IMR-90 (cell line): ENCODE measurements at regions not wholly inside any gene's neighbourhood (a gene's known extent, or its start where the extent isn't known, plus 50 kb on each side); places are given as distances from the start of the nearest gene placed in this dataset.

Experiments used
- ATAC-seq: fragments of 200-7000 bp; cut with Tn5 transposase; 2 replicates; pipeline ENCODE4 v1.9.1; 2020; ENCODE audit warnings: low read depth, mild to moderate bottlenecking, moderate library complexity
- BruUV-seq: library from RNA; stranded (reverse); fragments of 400-500 nt; replicated peaks from 2 replicates; lab custom pipeline; 2021; lab: Mats Ljungman, UMichigan
- CTCF ChIA-PET: fragments of 300-600 bp; formaldehyde crosslinking; extraction: SDS; loops from one replicate; lab custom pipeline; 2021; ENCODE audit warnings: antibody characterized with exemption; lab: Yijun Ruan, JAX
- POLR2A ChIA-PET: fragments of 300-600 bp; sonication (Branson Sonifier 250); formaldehyde crosslinking; loops from one replicate; lab custom pipeline; 2022; ENCODE audit warnings: antibody characterized with exemption; ENCODE audit not compliant: unreplicated experiment; lab: Charles Lee
- DNase-seq: peaks from one replicate; pipeline ENCODE4 v3.0.0; 2013
- H2AFZ ChIP-seq: replicated peaks from 2 replicates; pipeline ENCODE3; 2013; ENCODE audit warnings: low read length, mild to moderate bottlenecking; ENCODE audit not compliant: poor library complexity
- H2AK5ac ChIP-seq: 2 replicates; pipeline ENCODE4 v1.6.1; 2013; ENCODE audit warnings: low read depth, low read length, inconsistent platforms
- H2AK9ac ChIP-seq: replicated peaks from 2 replicates; pipeline ENCODE3; 2013; ENCODE audit warnings: mild to moderate bottlenecking, low read depth, low read length, moderate library complexity; ENCODE audit not compliant: poor library complexity
- H2BK120ac ChIP-seq: 2 replicates; pipeline ENCODE4 v1.6.1; 2013; ENCODE audit warnings: low read depth, low read length, inconsistent platforms
- H2BK15ac ChIP-seq: 3 replicates; pipeline ENCODE4 v1.6.1; 2013; ENCODE audit warnings: low read depth, low read length, inconsistent platforms
- H2BK20ac ChIP-seq: 2 replicates; pipeline ENCODE4 v1.6.1; 2013; ENCODE audit warnings: low read depth, mild to moderate bottlenecking, inconsistent platforms, low read length, moderate library complexity
- H2BK5ac ChIP-seq: 2 replicates; pipeline ENCODE4 v1.6.1; 2013; ENCODE audit warnings: mild to moderate bottlenecking, low read depth, low read length, inconsistent platforms; ENCODE audit not compliant: poor library complexity, severe bottlenecking
- H3K14ac ChIP-seq: replicated peaks from 2 replicates; pipeline ENCODE4 v1.6.1; 2013; ENCODE audit warnings: low read depth, low read length, inconsistent platforms
- H3K18ac ChIP-seq: 2 replicates; pipeline ENCODE4 v1.6.1; 2013; ENCODE audit warnings: low read depth, low read length, control low read depth
- H3K23ac ChIP-seq: 2 replicates; pipeline ENCODE4 v1.6.1; 2013; ENCODE audit warnings: low read depth, low read length, inconsistent platforms
- H3K27ac ChIP-seq: 2 replicates; pipeline ENCODE4 v1.5.1; 2013; ENCODE audit warnings: mild to moderate bottlenecking, control low read depth, low read length; ENCODE audit not compliant: insufficient read depth
- H3K27me3 ChIP-seq: 2 replicates; pipeline ENCODE4 v1.6.1; 2013; ENCODE audit warnings: low read length; ENCODE audit not compliant: control insufficient read depth, insufficient read depth
- H3K36me3 ChIP-seq: 2 replicates; pipeline ENCODE4 v1.6.1; 2013; ENCODE audit warnings: low read length, mixed read lengths; ENCODE audit not compliant: control insufficient read depth, insufficient read depth
- H3K4ac ChIP-seq: 2 replicates; pipeline ENCODE4 v1.6.1; 2013; ENCODE audit warnings: low read depth, low read length, inconsistent platforms
- H3K4me1 ChIP-seq: 2 replicates; pipeline ENCODE4 v1.6.1; 2013; ENCODE audit warnings: low read length, mixed read lengths; ENCODE audit not compliant: control insufficient read depth, insufficient read depth
- H3K4me2 ChIP-seq: 2 replicates; pipeline ENCODE4 v1.6.1; 2013; ENCODE audit warnings: low read depth, mild to moderate bottlenecking, control low read depth, low read length, moderate library complexity
- H3K4me3 ChIP-seq: 2 replicates; pipeline ENCODE4 v1.5.1; 2013; ENCODE audit warnings: low read depth, mild to moderate bottlenecking, control low read depth, low read length, moderate library complexity; ENCODE audit not compliant: insufficient read depth
- H3K56ac ChIP-seq: 2 replicates; pipeline ENCODE4 v1.6.1; 2013; ENCODE audit warnings: low read length, inconsistent platforms; ENCODE audit not compliant: insufficient read depth; ENCODE audit errors: extremely low read depth
- H3K79me1 ChIP-seq, 2 experiments: 2 replicates each; pipeline ENCODE4 v1.6.1; 2013; ENCODE audit warnings: low read length in 2 of 2, inconsistent platforms in 1 of 2, low read depth in 1 of 2
- H3K9ac ChIP-seq: 2 replicates; pipeline ENCODE4 v1.6.1; 2013; ENCODE audit warnings: low read depth, low read length, control low read depth
- H3K9me1 ChIP-seq: 2 replicates; pipeline ENCODE4 v1.6.1; 2013; ENCODE audit warnings: low read length, inconsistent platforms; ENCODE audit not compliant: insufficient read depth
- H3K9me3 ChIP-seq: 2 replicates; pipeline ENCODE4 v1.6.1; 2013; ENCODE audit warnings: low read length; ENCODE audit not compliant: control insufficient read depth, insufficient read depth
- H4K20me1 ChIP-seq: 2 replicates; pipeline ENCODE4 v1.6.1; 2013; ENCODE audit warnings: low read length, inconsistent platforms; ENCODE audit not compliant: insufficient read depth
- H4K5ac ChIP-seq: 2 replicates; pipeline ENCODE4 v1.6.1; 2013; ENCODE audit warnings: mild to moderate bottlenecking, low read depth, low read length, control low read depth
- H4K8ac ChIP-seq, 2 experiments: 2 replicates each; pipeline ENCODE4 v1.6.1; 2013; ENCODE audit warnings: low read depth in 2 of 2, low read length in 2 of 2, control low read depth in 1 of 2, inconsistent platforms in 1 of 2
- H4K91ac ChIP-seq: 2 replicates; pipeline ENCODE4 v1.6.1; 2013; ENCODE audit warnings: low read depth, low read length, inconsistent platforms; ENCODE audit not compliant: insufficient read depth
- FOS ChIP-seq: fragments of 150-350 bp; IDR thresholded peaks from 2 replicates; pipeline ENCODE4 v1.6.1; 2016; ENCODE audit warnings: low read depth, low read length
- MAFK ChIP-seq: IDR thresholded peaks from 2 replicates; pipeline ENCODE4 v1.6.1; 2012; ENCODE audit warnings: low read depth, low read length, improper control_type of control experiment
- POLR2A ChIP-seq: IDR thresholded peaks from 2 replicates; pipeline ENCODE4 v1.6.1; 2012; ENCODE audit warnings: mild to moderate bottlenecking, low read depth, low read length
- RFX5 ChIP-seq: IDR thresholded peaks from 2 replicates; pipeline ENCODE4 v1.8.0; 2012; ENCODE audit warnings: low read depth, mild to moderate bottlenecking, low read length, moderate library complexity
- WGBS, 2 experiments: methylation state at CpG; one replicate each; pipeline versions ENCODE4 v1.1.5 to v1.1.7; 2013; ENCODE audit warnings: missing lambda C conversion rate in 2 of 2; ENCODE audit not compliant: insufficient read length in 1 of 2; ENCODE audit errors: extremely low coverage in 2 of 2; 5-methylcytosine and 5-hydroxymethylcytosine counted together
- dilution Hi-C: fragments of 300-500 bp; cut with HindIII; formaldehyde crosslinking; loops from one replicate; pipeline ENCODE4 v1.14.3; 2018; ENCODE audit warnings: low sequenced_read_pairs; ENCODE audit not compliant: unreplicated experiment
- in situ Hi-C: fragments of 300-500 bp; cut with MboI; formaldehyde crosslinking; loops from 3 replicates; pipeline ENCODE4 v1.14.3; 2019; ENCODE audit warnings: low sequenced_read_pairs, inconsistent platforms, mixed read lengths
- intact Hi-C: fragments of 100-400 bp; cut with micrococcal nuclease; formaldehyde crosslinking; loops from 2 replicates; pipeline ENCODE4 v1.10.0; 2022
- TF ChIP-seq, protein P1 (sequence below): conservative IDR thresholded peaks from 2 replicates; pipeline ENCODE4 v1.5.1; 2012; ENCODE audit warnings: mild to moderate bottlenecking, low read depth, low read length, improper control_type of control experiment
- TF ChIP-seq, protein P2 (sequence below): fragments of 150-350 bp; IDR thresholded peaks from 2 replicates; pipeline ENCODE4 v1.6.1; 2016; ENCODE audit warnings: low read depth, mild to moderate bottlenecking, low read length, moderate library complexity, borderline replicate concordance

DNA sequence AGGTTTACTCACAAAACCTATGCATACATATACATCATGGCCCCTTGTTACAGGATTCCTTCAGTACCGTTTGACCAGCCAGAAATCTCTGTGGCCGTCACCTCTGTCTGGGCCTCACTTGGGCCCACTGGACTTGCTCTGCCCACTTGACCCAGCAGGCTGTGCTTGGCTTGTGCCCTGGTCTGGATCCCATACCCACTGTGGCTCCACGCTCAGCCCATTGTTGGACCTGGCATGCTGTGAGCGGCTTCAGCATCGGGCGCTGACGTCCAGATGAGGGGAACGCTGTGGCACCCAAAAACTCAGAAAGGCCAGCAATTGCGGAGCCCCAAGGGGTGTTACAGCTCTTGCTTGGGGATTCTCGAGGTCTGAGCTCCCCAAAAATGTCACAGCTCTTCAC, 733.6 kb downstream of the PLOD2 start:
- Histone ChIP-seq H3K14ac (no peak overlapping the region), H4K5ac (no peak overlapping the region), H3K4me2 (no peak overlapping the region), H4K8ac (no peak overlapping the region), H4K20me1 (no peaks in the 10 kb centered on the region), H3K36me3 (no peaks in the 10 kb centered on the region), H2AFZ (no peak overlapping the region), H2BK5ac (no peak overlapping the region), H3K79me1 (no peaks in the 10 kb centered on the region), H3K56ac (no peak overlapping the region), H2BK120ac (no peak overlapping the region), H3K27me3 (no peaks in the 10 kb centered on the region), H3K9me3 (peaks cover 5% of the 10 kb centered on the region; the same call in 1 of the 2 replicates), H3K27ac (no peak overlapping the region), H3K4me3 (no peak overlapping the region), H4K91ac (no peak overlapping the region), H3K23ac (no peak overlapping the region), H2AK5ac (no peak overlapping the region), H3K4ac (no peak overlapping the region), H3K9me1 (no peaks in the 10 kb centered on the region), H2BK20ac (no peak overlapping the region), H2BK15ac (no peak overlapping the region), H3K18ac (no peak overlapping the region), H3K4me1 (no peaks in the 10 kb centered on the region), H2AK9ac (no peak overlapping the region), H3K9ac (no peak overlapping the region)
- DNase-seq = no peak
- intact Hi-C loops (no loop called here), in situ Hi-C loops (no loop called here), dilution Hi-C loops (no loop called here)
- BruUV-seq = no TSS peak
- no peak for TF ChIP-seq MAFK
- TF ChIP-seq POLR2A = no peak
- TF ChIP-seq RFX5 = no peak
- TF ChIP-seq, protein P1, sequence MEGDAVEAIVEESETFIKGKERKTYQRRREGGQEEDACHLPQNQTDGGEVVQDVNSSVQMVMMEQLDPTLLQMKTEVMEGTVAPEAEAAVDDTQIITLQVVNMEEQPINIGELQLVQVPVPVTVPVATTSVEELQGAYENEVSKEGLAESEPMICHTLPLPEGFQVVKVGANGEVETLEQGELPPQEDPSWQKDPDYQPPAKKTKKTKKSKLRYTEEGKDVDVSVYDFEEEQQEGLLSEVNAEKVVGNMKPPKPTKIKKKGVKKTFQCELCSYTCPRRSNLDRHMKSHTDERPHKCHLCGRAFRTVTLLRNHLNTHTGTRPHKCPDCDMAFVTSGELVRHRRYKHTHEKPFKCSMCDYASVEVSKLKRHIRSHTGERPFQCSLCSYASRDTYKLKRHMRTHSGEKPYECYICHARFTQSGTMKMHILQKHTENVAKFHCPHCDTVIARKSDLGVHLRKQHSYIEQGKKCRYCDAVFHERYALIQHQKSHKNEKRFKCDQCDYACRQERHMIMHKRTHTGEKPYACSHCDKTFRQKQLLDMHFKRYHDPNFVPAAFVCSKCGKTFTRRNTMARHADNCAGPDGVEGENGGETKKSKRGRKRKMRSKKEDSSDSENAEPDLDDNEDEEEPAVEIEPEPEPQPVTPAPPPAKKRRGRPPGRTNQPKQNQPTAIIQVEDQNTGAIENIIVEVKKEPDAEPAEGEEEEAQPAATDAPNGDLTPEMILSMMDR = no peak
- TF ChIP-seq FOS = no peak
- TF ChIP-seq, protein P2, sequence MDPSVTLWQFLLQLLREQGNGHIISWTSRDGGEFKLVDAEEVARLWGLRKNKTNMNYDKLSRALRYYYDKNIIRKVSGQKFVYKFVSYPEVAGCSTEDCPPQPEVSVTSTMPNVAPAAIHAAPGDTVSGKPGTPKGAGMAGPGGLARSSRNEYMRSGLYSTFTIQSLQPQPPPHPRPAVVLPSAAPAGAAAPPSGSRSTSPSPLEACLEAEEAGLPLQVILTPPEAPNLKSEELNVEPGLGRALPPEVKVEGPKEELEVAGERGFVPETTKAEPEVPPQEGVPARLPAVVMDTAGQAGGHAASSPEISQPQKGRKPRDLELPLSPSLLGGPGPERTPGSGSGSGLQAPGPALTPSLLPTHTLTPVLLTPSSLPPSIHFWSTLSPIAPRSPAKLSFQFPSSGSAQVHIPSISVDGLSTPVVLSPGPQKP = no peak
- ATAC-seq = no peak
- POLR2A ChIA-PET = no interaction called here
- WGBS, 2 experiments = 76% methylated on average over 2 of the region's 10 CpGs; no CpG with 5 or more reads in 1 of the 2 experiments
- CTCF ChIA-PET = interaction anchor here (0.7 kb wide), 2 partner anchors 128 to 156 kb away, joined by 5 read pairs; no protein-coding TSS in a partner anchor
